NCI-H2227 (cell line): ENCODE measurements at regions not wholly inside any gene's neighbourhood (a gene's known extent, or its start where the extent isn't known, plus 50 kb on each side); places are given as distances from the start of the nearest gene placed in this dataset.

Source experiments
- DNase-seq: peaks from one replicate; lab custom pipeline; 2025; ENCODE audit not compliant: unreplicated experiment; lab: John Stamatoyannopoulos, UW

DNA sequence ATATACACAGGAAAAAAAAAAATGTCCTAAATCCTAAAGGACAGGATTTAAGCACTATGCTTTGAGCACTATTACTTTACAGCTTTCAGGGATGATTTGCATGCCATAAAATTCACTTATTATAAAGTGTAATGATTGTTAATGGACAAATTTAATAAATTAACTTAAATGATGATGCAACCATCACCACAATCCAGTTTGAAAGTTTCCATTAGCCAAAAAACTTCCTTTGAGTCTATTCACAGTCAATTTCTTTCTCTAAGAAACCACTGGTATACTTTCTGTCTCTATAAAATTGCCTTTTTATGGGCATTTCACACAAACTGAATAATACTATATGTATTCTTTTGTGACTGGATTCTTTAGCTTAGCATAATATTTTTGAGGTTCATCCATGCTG is 111.1 kb upstream of the RIOK3 start:
- no peak for DNase-seq

DNA sequence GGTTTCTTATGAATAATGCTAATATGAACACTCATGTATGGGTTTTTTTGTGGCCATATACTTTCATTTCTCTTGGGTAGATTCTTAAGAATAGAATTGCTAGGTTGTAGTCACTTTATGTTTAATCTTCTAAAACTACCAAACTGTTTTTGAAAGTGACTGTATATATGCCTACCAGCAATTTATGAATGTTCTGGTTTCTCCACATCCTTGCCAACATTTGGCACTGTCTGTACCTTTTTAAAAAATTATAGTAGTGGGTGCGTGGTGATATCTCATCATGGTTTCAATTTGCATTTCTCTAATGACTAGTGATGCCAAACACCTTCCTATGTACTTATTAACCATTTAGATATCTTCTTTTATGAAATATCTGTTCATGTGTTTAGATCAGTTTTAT is 110.6 kb upstream of the RIOK3 start:
- DNase-seq = no peak

DNA sequence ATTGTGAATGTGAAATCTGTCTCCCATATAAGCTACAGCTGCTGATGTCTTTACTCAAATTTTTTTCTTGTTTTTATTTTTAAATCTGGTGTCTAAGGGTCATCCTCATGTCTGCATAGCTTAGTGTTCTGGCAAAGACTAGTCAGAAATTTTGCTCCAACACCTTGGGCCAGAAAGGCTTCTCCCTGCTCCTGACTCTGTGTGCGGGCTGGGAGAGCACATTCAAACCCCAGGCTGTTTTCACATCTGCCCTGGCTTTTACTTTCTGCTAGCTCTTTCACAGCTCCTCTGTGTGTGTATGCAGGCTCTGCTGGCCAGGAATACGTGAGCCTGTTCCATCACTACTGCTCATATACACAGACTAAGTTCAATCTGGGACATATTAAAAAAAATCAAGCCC is 102.9 kb upstream of the RIOK3 start:
- no peak for DNase-seq

DNA sequence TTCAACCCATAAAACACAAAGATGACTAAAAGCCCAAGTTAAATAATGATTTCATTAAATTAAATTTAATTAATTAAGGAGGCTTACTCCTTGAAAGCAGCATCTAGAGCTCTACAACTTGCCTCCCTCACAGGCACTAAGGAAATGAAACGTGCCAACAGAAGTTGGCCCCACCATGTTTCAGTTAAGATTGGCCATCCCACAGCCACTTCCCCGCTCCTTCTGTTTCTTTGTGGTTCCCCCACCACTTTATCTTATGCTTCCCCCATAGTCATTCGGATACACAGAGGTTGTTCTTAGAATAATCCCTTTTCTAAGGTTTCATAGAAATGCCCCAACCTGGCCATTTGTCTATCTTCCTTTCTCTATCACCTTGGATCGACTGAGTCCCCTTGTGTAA is 101.6 kb upstream of the RIOK3 start:
- no peak for DNase-seq

DNA sequence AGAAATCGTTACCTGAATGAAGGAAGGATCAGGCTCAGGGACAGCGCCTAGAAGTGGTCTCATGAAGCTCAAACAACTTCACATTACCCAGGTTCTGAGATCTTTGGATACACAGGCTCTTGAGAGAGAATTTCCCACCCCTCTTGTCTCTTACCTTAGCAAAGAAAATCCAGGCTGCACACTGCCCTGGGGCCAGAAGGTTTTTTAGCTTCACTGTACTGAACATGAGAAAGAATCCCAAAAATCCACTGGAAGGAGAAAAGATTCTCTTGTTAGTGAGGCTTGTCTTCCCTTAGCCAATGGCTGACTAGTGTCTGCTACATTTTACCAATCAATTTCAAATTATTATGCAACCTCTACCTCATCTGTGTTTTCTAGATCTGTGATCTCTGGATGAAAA is 101.0 kb upstream of the RIOK3 start:
- DNase-seq = no peak

DNA sequence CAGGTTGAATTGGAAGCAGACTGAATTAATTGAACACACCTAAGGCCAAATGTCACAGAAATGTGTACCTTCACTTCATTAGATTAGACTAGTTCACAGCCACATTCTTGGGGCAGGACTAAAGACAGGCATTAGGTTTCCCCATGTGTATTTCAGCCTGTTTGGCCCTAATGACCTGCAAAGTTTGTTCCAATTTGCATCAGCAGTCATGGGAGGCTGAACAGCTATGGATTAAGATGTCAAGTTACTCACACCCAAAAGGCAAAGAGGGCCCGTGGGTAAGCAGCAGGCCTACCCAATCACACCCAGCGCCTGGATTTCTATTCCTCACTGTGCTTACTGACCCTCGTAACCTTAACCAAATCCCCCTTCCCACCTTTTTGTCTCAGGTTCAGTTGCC is 99.6 kb upstream of the RIOK3 start:
- no peak for DNase-seq

DNA sequence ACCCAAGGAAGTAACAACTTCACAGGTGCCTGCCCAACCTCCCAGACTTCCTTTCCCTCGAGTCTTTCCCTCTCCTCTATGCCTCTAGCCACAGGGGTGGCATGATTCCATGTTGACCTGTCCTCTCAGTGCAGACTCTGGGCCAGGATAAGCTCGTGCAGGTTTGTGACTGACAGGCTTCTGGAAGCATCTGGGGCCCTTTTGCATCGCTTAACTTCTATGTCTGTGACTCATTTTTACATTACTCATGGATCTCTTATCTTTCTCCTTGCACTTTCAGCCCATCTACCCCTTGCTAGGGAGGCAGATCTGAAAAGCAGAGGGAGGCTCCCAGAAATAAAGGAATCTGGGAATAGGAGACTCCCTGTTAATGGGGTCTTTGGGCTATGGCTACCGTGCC is 98.5 kb upstream of the RIOK3 start:
- no peak for DNase-seq

DNA sequence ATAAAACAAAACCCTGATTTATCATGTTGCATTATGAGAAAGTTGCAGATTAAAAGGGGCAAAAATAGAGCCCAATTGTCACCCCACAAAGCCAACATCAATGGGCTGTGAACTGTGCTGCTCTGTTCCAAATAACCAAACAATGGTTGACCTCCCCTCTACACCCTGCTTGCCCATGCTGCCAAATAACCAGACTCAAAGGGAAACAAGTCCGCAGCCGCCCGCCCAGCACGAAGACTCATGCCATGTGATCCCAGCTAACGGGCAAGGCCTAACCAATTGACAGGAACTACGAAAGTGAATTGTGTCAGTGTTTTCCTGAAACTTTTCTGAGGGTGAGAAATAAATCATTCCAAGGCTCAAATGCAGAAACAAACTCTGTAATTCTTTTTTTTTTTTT is 97.9 kb upstream of the RIOK3 start:
- no peak for DNase-seq

DNA sequence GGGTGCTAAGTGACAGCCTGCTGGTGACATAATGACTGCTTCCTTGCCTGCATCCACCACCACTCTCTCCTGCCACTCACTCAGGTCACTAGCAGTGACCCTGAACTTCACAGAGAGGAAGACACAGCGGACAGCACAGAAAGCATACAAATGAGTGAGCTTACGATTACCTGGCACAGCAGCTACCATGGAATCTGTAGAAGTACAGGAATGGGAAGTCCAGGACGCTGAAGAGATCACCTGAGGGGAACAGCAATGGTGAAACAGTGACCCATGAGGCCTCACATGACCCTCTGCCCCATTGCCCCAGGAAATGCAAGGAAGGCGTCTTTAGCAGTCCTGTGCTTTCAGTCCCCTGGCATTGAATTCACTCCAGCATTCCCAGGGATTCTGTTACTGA is 96.7 kb upstream of the RIOK3 start:
- no peak for DNase-seq

DNA sequence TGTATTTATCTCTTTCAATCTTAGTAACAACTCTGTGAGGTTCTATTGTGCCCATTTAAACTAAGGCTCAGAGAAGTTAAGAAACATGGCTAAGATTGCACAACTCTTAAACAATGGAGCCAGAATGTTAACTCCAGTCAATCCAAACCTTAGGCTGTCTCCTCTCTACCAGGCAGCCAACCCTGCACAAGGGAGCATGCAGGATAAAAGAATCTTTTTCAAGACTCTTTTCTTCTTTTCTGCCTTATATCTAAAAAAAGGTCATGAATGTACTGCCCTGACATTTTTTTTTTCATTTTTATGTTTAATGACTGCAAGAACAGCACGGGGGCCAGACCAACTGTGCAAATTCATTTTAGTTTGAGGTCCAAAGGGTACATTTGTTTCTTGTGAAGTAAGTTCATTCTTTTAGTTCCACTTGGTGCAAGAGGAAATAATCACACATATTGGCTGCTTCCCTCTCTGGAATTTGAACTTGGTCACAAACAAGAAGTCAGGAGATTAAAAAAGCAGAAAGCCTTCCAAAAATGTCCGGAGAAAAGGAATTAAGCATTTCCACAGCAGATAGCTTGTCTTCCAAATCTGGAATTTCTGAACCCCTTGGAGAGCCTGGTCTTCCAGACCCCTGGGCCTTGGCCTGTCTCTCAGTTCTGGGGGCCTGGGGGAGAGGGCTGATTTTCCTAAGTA is 96.0 kb upstream of the RIOK3 start:
- no peak for DNase-seq

DNA sequence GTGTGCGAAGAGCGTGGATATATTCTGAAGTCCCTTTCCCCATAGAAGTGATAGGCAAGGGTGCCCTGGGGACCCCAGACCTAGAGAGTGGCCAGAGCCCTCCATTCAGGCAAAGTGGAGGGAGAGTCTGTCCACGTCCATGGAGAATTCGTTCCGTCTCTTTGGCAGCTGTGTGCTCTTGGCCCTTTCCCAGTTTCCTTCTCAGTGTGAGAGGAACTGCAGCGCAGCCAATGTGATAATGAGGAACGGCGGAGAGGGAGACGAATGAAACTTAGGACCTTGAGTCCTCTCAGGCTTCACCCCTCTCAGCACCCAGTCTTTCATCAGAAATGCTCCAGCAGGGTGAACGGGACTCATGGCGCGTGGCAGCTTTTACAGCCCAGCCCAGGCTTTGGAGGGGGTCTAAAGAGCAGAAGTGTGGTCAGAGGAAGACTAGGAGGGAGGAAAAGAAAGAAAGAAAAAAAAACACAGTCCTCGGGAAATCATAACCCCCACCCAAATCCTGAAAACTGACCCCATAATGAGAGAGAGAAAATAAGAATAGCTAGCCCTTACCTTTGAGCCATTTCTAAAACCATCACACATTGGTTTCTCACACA is 95.0 kb upstream of the RIOK3 start:
- no peak for DNase-seq

DNA sequence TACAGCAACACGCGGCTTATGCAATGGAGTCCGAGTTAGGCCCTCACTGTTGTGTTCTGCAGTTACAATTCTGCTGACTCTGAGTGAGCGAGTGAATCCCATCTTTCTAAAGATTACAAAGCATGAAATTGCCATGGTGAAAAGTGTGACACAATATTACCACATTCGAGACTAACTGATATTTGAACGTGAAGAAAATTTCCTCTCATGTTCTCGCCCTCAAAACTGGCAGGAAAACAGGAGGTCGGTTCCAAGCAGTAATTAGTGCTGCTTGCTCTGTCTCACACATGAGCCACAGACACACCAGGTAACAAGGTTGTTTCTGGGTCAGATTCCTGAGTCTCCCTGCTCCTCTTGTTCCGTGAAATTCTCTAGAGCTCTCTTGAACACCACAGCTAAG is 93.7 kb upstream of the RIOK3 start:
- DNase-seq = no peak

DNA sequence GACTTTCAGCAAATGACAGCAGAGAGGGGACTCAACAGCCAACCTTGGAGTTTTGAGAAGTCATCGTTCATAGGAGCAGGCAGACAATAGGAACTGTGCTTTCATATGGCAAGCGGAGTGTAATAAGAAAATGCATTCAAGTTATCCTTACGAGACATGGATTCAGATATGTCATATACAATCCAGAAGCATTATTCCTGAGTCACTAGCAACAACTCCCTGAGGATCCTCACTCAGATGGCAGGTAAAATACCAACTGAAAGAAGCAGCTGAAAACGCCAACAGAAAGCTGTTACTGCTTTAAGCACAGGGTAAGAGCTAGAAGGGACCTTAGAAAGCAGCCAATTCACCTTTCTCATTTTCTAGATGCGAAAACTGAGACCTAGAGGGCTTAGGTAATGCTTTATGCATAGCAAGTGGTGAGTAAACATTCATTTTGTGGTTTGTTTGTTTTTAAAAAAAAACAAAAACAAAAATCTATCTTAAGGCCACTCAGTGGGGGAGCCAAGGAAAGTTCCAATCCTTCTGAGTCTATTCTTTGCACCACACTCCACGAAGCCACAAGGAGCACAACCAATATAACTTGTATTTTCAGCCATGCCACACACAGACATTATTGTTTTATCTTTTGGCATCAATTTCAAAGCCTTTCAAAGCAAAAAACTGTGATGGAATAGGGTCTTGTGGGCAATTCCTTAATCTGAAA is 89.1 kb upstream of the RIOK3 start:
- no peak for DNase-seq

DNA sequence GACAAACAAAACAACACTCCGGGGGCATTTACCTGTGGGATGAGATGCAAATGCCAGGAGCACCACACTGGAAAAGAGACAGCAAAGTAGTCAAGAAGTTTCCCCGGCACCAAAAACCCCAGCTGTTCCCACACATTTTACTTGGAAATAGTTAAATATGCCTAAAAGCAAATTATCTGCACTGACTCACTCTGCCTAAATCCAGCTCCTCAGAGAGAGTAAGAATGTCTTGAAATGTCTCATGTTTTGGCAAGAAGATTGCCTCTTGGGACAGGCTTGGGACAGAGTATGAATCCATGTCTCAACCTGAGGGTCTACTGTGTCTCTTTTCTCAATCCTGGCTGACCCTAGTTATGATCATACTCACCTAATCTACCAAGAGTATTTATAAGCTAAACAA is 87.5 kb upstream of the RIOK3 start:
- no peak for DNase-seq

DNA sequence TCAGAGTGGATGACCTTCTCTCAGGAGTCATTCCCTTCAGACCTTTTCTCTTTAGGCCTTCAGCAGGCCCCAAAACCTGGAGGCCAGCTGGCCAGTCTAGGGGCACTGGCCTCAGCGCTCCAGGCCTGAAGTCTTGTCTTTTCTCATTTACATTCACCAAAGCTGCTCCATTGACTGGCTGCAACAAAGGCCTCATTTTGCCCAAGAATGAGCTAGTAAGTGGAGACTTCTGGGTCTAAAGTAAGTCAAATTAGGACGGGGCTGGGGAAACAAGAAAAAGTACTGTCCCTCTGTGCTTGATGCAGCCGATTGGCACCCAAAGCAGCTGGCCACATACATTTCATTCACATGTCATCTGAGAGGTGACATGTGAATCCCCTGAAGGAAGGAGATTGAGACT is 83.8 kb upstream of the RIOK3 start:
- DNase-seq = no peak

DNA sequence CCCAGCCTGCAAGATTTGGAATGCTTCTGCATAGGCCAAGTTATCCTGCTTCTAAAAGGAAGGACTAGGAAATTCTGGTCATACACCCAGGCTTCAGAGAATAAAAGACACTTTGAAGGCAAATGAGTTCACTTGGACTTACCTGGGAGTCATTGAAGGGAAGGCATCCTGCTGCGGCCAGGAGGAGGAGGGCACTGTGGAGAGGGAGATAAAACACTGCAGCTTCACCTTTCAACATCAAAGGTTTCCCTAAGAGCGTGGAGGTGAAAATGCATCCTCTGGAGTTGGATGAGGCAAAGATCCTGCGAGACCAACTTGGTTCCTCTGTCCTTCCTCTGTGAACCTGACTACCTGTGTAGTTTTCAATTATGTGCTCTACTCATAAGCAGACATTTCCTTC is 79.5 kb upstream of the RIOK3 start:
- DNase-seq = no peak

DNA sequence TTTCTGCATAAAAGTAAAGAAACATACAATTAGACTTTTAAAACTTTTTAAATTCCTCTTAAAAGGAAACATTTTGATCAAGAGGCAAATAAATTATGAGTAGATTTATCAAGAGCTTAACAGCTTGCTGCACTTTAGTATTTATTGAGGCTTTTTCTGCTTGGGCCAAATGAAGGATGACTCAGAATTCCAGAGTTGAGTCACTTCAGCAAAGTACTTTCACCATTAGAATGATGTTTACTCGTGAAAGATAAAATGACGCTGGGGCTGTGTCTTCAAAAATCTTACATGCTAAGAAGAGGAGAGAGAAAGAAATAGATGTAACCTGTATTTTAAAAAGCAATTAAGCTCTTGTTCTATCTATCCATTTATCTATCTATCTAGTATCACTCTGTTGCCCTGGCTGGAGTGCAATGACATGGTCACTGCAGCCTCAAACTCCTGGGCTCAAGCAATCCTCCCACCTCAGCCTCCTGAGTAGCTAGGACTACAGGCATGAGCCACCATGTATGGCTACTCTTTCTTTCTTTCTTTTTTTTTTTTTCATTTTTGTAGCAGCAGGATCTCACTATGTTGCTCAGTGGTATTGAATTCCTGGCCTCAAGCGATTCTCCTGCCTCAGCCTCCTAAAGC is 75.3 kb upstream of the RIOK3 start:
- DNase-seq = no peak

DNA sequence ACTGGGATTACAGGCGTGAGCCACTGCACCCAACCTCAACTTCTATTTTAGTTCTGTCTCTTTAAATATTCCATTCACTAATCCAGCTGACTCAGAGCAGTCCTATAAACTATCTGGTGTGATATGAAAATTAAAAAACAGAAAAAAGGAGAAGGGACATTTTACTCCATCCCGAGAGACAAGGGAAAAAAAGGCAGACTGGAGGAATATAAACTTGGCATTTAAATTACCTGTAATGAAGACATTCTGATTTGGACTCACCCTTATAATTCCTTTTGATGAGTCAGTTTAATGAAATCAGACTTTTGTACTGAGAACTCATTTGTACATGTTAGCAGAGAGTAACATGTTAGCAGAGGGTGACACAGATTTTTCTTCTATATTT is 74.8 kb upstream of the RIOK3 start:
- no peak for DNase-seq

DNA sequence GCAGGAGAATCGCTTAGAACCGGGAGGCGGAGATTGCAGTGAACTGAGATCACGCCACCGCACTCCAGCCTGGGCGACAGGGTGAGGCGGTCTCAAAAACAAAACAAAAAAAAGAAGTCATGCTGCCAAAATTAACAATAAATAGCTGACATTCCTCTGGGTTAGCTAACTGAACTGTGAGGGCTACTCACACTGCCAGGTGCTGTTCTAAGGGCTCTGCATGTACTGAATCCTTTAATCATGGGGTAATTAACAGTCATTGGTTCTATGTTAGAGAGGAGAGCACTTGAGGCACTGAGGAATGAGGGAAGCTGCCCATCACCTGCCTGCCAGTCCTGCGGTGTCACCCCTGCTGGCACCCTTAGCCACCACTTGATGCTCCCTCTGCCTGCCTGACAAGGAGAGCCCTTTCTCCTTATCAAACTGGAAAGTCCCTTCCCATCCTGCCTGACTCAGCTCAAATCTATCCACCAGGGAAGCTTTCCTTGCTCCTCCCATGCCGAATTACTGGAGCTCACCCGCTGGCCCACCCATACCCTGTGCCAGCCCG is 73.0 kb upstream of the RIOK3 start:
- DNase-seq = no peak

DNA sequence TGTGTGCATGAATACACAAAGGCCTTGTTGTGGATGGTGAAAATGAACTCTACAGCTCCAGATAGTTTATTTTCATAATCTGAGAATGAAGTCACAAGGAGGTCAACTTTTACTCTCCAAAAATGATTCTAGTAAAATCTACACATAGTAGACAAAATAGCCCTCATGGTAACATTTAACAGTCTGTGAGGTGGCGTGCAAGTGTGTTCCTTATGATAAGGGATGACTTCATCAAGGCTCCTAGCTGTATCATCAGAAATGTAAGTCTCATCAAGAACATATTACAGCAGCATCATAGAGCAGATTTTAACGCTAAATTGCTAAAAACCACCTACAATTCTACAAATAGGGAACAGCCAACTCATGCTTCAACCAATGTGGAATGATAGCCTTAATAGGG is 72.3 kb upstream of the RIOK3 start:
- no peak for DNase-seq

DNA sequence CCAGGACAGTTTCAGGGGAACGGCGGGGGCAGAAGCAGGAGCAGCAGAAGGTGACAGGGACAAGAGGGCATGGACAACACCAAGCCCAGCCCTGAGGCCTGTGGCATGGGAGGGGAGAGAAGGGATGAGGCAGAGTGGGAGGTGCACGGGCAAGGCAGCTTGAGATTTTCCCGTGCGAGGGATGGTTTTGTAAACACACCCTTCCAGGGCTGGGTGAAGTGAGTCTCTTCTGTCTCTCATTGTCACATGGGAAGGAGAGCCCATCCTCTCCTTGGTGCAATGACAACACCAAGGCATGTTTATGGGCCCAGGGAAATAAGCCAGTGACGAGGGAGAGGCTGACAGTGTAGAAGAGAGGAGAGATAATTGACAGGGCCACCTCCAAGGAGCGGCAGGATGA is 69.6 kb upstream of the RIOK3 start:
- no peak for DNase-seq
